A673 (cell line): ENCODE measurements at regions not wholly inside any gene's neighbourhood (a gene's known extent, or its start where the extent isn't known, plus 50 kb on each side); places are given as distances from the start of the nearest gene placed in this dataset.

Experiments used
- BruUV-seq: library from RNA; stranded (reverse); fragments of 400-500 nt; replicated peaks from 2 replicates; lab custom pipeline; 2021; lab: Mats Ljungman, UMichigan
- CTCF ChIA-PET: fragments of 300-600 bp; sonication (Branson Sonifier 250); formaldehyde crosslinking; loops from one replicate; lab custom pipeline; 2022; ENCODE audit warnings: antibody characterized with exemption; lab: Charles Lee
- POLR2A ChIA-PET: fragments of 300-600 bp; sonication (Branson Sonifier 250); formaldehyde crosslinking; loops from one replicate; lab custom pipeline; 2022; ENCODE audit warnings: antibody characterized with exemption; ENCODE audit not compliant: low non-redundant PET; lab: Charles Lee
- DNase-seq: peaks from one replicate; pipeline ENCODE4 v3.0.0-alpha.2; 2015; ENCODE audit warnings: low spot score
- H3K27ac ChIP-seq: fragments of 200-600 bp; sonication (generic); 2 replicates; pipeline ENCODE4 v1.5.1; 2016; ENCODE audit warnings: mixed run types, low read depth, mild to moderate bottlenecking, mixed read lengths, antibody characterized with exemption, low read length; ENCODE audit not compliant: poor library complexity, severe bottlenecking
- H3K27me3 ChIP-seq: fragments of 200-600 bp; sonication (generic); replicated peaks from 2 replicates; pipeline ENCODE4 v1.6.1; 2017; ENCODE audit warnings: mixed run types, low read depth, mild to moderate bottlenecking, mixed read lengths, antibody characterized with exemption, low read length; ENCODE audit not compliant: insufficient read depth, poor library complexity
- H3K36me3 ChIP-seq: fragments of 200-600 bp; sonication (generic); 2 replicates; pipeline ENCODE4 v1.6.1; 2016; ENCODE audit warnings: mixed run types, mild to moderate bottlenecking, mixed read lengths, antibody characterized with exemption, low read length; ENCODE audit not compliant: insufficient read depth, poor library complexity, severe bottlenecking
- H3K4me1 ChIP-seq: fragments of 200-600 bp; sonication (generic); 2 replicates; pipeline ENCODE4 v1.6.1; 2017; ENCODE audit warnings: mixed run types, mild to moderate bottlenecking, mixed read lengths, antibody characterized with exemption, low read length; ENCODE audit not compliant: insufficient read depth, poor library complexity, severe bottlenecking
- H3K4me3 ChIP-seq: fragments of 200-600 bp; sonication (generic); 2 replicates; pipeline ENCODE4 v1.5.1; 2016; ENCODE audit warnings: low read depth, mixed run types, mild to moderate bottlenecking, mixed read lengths, low read length; ENCODE audit not compliant: poor library complexity, severe bottlenecking
- H3K9me3 ChIP-seq: fragments of 200-600 bp; sonication (generic); 2 replicates; pipeline ENCODE4 v1.6.1; 2016; ENCODE audit warnings: mixed run types, low read depth, mild to moderate bottlenecking, mixed read lengths, antibody characterized with exemption, low read length; ENCODE audit not compliant: poor library complexity, severe bottlenecking
- EZH2 ChIP-seq: fragments of 200-600 bp; sonication (generic); IDR thresholded peaks from 2 replicates; pipeline ENCODE4 v1.6.1; 2017; ENCODE audit warnings: borderline replicate concordance, low read depth, mild to moderate bottlenecking, mixed read lengths, antibody characterized with exemption, low read length; ENCODE audit not compliant: poor library complexity, severe bottlenecking
- intact Hi-C: fragments of 100-400 bp; cut with micrococcal nuclease; formaldehyde crosslinking; loops from one replicate; pipeline ENCODE4 v1.10.0; 2022; ENCODE audit not compliant: unreplicated experiment
- TF ChIP-seq, protein P1 (sequence below): fragments of 300-800, 200-600 bp; sonication (generic); conservative IDR thresholded peaks from 2 replicates; pipeline ENCODE4 v1.5.1; 2017; ENCODE audit warnings: low read depth, mild to moderate bottlenecking, antibody characterized with exemption, low read length, moderate library complexity, mixed read lengths

DNA sequence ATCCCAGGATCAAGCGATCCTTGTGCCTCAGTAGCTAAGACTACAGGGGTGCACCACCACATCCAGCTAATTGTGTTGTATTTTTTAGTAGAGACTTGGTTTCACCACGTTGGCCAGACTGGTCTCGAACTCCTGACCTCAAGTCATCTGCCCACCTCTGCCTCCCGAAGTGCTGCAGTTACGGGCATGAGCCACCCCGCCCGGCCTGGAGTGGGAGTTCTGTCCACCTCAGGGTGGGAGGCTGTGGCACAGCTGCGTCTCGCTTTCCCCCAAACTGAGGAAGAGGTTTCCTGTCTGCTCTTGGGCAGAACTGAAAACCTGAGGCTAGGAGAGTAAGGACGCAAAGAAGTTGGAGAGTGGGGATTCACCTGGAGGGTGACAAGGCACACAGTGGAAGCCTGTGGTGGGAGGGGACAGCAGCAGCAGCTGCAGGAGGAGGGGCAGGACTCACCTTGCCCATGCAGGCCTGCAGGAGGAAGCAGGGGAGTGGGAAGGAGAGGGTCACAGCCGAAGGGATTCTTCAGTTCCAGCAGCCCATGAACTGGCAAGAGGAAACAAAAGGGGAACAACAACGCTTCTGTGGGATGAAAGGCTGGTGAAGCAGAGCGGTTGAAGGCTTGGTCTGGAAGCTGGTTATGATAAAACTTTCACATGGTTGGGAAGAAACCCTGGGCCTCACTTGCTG lies 181.4 kb downstream of the GAS1 start:
- Histone ChIP-seq H3K4me3 (no peak overlapping the region), H3K27ac (no peak overlapping the region), H3K9me3 (no peaks in the 10 kb centered on the region), H3K4me1 (no peaks in the 10 kb centered on the region), H3K27me3 (no peaks in the 10 kb centered on the region), H3K36me3 (no peaks in the 10 kb centered on the region)
- CTCF ChIA-PET, result no interaction called here
- no TSS peak for BruUV-seq
- POLR2A ChIA-PET, result no interaction called here
- DNase-seq, result no peak
- intact Hi-C loops, result no loop called here
- TF ChIP-seq EZH2, result no peak
- TF ChIP-seq, protein P1, sequence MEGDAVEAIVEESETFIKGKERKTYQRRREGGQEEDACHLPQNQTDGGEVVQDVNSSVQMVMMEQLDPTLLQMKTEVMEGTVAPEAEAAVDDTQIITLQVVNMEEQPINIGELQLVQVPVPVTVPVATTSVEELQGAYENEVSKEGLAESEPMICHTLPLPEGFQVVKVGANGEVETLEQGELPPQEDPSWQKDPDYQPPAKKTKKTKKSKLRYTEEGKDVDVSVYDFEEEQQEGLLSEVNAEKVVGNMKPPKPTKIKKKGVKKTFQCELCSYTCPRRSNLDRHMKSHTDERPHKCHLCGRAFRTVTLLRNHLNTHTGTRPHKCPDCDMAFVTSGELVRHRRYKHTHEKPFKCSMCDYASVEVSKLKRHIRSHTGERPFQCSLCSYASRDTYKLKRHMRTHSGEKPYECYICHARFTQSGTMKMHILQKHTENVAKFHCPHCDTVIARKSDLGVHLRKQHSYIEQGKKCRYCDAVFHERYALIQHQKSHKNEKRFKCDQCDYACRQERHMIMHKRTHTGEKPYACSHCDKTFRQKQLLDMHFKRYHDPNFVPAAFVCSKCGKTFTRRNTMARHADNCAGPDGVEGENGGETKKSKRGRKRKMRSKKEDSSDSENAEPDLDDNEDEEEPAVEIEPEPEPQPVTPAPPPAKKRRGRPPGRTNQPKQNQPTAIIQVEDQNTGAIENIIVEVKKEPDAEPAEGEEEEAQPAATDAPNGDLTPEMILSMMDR, result no peak

DNA sequence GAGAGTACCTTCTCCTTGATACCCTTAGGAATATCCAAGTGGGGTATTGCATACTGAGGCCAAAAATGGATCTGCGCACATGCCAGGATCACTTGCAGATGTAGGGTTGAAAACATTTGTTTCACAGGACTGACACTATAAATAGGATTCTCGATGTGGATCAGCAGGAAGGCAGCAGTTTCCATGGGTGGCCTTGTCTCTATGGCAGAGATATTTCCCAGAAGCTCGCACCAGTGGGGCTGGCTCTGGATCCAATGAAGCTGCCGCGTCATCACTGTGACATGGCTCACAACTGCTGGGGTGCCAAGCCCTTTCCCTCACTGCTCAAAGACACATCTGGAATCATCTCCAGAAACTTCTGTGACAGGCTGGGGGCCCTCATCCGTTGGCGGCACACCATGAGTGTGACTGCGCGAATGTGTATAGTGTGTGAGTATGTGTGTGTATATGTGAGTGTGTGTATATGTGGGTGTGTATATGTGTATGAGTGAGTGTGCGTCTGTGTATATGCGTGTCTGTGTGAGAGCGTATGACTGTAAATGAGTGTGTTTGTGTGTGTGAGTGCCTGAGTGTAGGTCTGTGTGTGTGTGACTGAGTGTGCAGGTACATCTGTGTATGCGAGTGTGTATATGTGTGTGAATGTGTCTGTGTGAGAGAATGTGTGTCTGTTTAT lies 182.5 kb downstream of the GAS1 start:
- H3K9me3 ChIP-seq, result no peaks in the 10 kb centered on the region

DNA sequence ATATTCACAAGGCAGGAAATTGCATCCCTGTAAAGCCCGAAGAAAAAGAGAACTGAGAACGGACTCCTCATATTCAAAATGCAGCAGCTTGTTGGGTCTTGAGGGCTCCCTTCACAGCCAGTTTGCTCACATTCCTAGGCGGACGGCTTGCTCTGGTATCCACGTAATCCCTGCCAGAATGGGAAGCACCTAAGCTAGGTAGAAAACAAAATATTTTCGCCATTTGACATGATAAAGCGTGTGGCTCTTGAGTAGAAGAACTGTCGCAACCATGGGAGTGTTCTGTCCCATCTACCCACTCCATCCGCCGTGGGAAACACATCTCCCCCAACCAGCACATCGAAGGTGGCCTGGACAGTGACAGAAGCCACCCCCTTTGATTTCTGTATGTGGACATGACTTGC lies 183.1 kb downstream of the GAS1 start:
- POLR2A ChIA-PET, result no interaction called here
- intact Hi-C loops, result no loop called here
- no peaks in the 10 kb centered on the region for H3K9me3 ChIP-seq
- no peak overlapping the region for H3K27ac ChIP-seq
- H3K4me3 ChIP-seq, result no peak overlapping the region
- H3K4me1 ChIP-seq, result no peaks in the 10 kb centered on the region
- DNase-seq, result no peak
- CTCF ChIA-PET, result no interaction called here
- no peaks in the 10 kb centered on the region for H3K27me3 ChIP-seq
- TF ChIP-seq, protein P1, result no peak
- no peak for TF ChIP-seq EZH2
- H3K36me3 ChIP-seq, result no peaks in the 10 kb centered on the region
- BruUV-seq, result no TSS peak

More for the DNA sequence above, 182.5 kb downstream of the GAS1 start:
- Histone ChIP-seq H3K36me3 (no peaks in the 10 kb centered on the region), H3K4me1 (no peaks in the 10 kb centered on the region), H3K27ac (no peak overlapping the region), H3K4me3 (no peak overlapping the region), H3K27me3 (no peaks in the 10 kb centered on the region)
- intact Hi-C loops, result no loop called here
- BruUV-seq, result no TSS peak
- POLR2A ChIA-PET, result no interaction called here
- TF ChIP-seq EZH2, result no peak
- TF ChIP-seq, protein P1, result no peak
- CTCF ChIA-PET, result no interaction called here
- no peak for DNase-seq
